Inferior parietal cortex (tissue), 1 donor: ENCODE measurements at regions not wholly inside any gene's neighbourhood (a gene's known extent, or its start where the extent isn't known, plus 50 kb on each side); places are given as distances from the start of the nearest gene placed in this dataset.

ENCODE experiments used
- DNase-seq: peaks from one replicate; pipeline ENCODE4 v3.0.0-alpha.2; 2016; ENCODE audit errors: extremely low spot score

GRCh38 chr4:53920883-53921282 lies 143.5 kb downstream of the CHIC2 start:
- no peak for DNase-seq

- no peak for DNase-seq
Measured at GRCh38 chr4:53920116-53920515, 144.3 kb downstream of the CHIC2 start.

DNA sequence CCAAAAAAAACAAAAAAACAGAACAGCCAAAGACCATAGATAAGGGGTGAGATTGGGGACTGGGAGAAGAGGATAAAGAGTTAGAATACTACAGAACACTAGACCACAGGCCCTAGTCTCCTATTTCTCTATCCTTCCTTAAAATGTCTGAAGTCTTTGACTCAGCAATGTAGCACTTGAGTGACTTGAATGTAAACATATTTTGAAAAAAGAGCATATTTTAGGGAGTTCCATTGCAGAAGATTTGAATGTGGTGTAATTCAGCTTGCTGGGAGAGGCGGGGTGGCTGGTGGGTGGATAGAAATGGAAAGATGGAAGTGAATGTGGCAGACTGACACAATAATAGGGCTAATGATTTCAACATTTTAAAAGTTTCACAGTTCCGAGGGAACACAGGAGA lies 144.9 kb downstream of the CHIC2 start:
- DNase-seq: no peak

- DNase-seq: no peak
Measured at GRCh38 chr4:53917729-53918128, 146.7 kb downstream of the CHIC2 start.

DNA sequence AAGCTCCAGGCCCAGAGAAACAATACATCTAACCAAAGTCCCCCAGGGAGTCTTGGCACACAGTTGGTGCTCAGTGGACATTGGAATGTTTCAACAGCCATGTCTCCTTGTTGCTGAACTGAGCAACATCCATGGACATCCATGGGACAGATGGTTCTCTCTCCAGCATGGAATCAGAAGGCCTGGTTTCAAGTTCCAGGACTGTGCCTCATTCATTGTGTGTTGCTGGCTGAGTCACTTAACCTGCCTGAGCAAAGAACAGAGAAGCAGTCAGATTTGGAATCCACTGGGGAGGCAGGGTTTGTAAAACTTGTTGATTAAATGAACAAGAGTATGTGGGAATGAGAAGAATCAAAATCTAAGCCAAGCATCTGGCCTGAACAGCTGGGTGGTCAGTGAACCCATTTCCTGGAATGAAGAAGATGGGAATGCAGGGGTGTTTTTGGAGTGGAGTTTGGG lies 147.9 kb downstream of the CHIC2 start:
- DNase-seq: no peak

DNA sequence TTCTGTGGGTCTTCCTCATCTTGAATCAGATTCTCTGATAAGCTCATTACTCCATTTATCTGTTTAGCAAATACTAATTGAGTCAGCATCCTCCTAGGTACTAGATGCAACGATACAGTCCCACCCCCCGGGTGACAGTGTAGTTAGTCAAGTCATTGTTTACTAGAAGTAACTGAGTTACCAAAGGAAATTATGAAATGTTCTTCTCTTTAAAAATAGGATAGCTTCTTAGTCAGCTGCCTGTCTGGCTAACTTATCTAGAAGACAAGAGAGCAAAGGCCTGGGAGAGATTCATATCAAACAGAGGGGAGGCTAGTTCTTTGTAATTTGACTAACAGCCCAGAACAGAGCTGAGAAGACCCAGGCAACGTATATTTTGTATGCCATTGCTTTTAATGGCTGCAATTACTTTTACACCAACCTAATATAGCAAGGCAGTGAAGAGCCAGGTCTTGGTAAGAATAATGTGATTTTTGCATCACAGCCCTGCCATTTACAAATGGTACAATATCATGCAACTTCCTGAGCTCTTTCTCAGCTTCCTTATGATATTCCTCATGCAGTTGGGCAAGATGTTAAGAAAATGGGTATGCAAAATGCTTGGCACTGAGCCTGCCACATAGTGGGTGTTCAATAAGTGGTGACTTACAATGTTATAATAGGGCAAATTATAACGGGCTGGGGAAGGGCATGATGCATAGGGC lies 149.9 kb downstream of the CHIC2 start:
- DNase-seq: no peak

- no peak for DNase-seq
Measured at GRCh38 chr4:53913771-53914170, 150.6 kb downstream of the CHIC2 start.

DNA sequence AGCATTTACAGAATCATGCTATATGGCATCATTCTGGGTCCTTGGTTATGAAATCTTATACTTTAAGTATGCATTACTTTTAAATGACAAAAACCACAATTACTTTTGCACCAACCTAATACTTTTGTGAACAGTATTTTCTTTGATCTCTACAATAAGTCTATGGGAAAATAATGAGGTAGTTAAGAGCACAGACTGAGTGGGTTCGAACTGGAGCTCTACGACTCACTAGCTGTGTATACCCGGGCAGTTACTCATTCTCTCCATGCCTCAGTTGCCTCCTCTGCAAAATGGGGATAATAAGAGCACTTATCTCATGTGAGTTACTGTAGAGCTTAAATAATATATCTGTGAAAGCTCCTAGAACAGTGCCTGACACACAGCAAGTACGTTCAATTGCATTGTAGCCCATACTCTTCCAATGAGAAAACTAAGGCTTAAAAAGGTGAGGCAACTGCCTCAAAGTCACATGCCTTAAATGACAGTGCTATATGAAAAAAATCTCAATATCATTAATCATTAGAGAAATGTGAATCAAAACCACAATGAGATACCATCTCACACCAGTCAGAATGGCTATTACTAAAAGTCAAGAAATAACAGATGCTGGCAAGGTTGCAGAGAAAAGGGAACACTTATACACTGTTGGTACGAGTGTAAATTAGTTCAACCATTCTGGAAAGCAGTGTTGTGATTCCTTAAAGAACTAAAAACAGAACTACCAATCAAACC lies 151.5 kb downstream of the CHIC2 start:
- no peak for DNase-seq

- DNase-seq: peak; percentile 76
Measured at GRCh38 chr4:53908661-53909078, 155.7 kb downstream of the CHIC2 start.

- no peak for DNase-seq
Measured at GRCh38 chr4:53907772-53908171, 156.6 kb downstream of the CHIC2 start.

DNA sequence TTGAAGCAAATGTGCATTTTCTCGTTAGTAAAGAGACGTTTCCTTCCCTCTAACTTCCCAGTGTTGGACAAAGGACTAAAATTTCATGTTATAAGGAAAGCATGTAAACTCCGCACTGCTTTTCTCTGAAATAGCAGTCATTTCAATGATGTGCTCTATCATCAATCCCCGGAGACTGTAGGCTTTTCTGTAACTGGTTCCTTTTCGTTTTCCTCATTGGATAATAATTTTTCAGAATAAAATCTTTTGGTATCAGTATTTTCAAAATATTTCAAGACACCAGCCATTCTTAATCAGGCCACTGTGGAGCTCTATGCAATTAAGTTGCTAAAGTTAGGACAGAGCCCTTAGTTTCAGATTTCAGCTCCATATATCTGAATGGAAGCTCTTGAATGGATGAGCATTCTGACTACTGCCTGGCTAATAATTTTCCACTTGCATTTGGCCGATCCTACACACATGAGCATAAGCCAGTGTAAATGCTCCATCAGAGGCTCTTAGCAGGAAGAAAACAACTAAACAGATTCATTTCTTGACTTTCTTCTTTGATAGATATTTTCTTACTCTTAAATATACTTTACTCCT lies 157.7 kb downstream of the CHIC2 start:
- DNase-seq: no peak

DNA sequence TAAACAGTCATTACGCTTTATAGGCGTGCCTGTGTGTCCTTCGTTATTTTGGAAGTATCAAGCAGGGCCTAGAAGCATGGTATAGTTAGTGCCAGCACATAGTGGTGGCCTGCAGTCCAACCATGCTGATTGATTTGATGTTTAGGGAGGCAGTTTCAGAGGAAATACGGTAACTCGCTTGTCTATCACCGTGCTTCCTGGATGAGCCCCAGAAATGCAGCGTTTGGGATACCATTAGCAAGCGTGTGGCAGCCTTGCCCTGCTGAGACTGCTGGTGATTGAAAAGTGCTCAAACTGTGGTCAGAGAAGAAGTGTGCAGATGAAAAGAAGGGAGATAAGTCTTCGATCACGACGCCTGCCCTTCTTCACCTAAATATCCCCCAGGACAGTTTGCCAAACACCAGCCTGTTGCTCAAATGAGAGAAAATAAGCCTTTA lies 158.4 kb downstream of the CHIC2 start:
- no peak for DNase-seq

GRCh38 chr4:53905276-53905940 lies 159.0 kb downstream of the CHIC2 start:
- DNase-seq: no peak

DNA sequence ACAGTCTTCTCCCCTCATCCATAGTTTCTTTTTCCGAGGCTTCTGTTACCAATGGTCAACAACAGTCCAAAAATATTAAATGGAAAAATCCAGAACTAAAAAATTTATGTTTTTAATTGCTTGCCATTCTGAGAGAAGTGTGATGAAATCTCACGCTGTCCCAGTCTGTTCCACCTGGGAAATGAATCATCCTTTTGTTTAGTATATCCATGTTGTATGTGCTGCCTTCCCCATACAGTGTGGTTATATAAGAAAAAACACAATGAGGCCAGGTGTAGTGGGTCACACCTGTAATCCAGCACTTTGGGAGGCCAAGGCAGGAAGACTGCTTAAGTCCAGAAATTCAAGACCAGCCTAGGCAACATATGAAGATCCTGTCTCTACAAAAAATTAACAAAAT lies 161.6 kb downstream of the CHIC2 start:
- no peak for DNase-seq

- no peak for DNase-seq
Measured at GRCh38 chr4:53900271-53900649, 164.1 kb downstream of the CHIC2 start.

GRCh38 chr4:53899586-53900270 lies 164.7 kb downstream of the CHIC2 start:
- no peak for DNase-seq

GRCh38 chr4:53895137-53895536 lies 169.3 kb downstream of the CHIC2 start:
- DNase-seq: no peak

GRCh38 chr4:53890461-53890860 lies 173.9 kb downstream of the CHIC2 start:
- DNase-seq: no peak

GRCh38 chr4:53889326-53890055 lies 174.9 kb downstream of the CHIC2 start:
- DNase-seq: no peak

GRCh38 chr4:53886090-53886489 lies 178.3 kb downstream of the CHIC2 start:
- DNase-seq: no peak

DNA sequence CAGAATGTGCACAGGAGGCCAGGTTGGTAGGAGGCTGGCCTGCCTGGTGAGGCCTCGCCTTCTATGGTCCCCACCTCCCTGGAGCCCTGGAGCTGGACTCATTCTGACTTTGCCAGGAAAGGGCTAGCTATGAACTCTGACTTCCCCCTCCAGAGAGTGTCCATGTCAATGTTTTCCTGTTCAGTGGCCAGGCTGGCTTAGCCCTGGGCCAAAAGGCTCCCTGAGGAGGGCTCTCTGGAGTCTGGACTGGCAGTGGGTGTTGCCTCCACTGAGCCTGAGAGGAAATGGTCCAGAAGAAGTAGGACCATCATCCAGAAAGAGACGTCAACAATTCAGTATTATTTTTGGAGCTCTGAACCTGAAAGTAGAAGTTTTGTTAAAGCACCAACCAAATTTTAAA lies 178.7 kb downstream of the CHIC2 start:
- DNase-seq: no peak
